GM23248 (cell line): ENCODE measurements at regions not wholly inside any gene's neighbourhood (a gene's known extent, or its start where the extent isn't known, plus 50 kb on each side); places are given as distances from the start of the nearest gene placed in this dataset.

ENCODE experiments used
- EZH2 ChIP-seq: fragments of 200-600 bp; sonication (generic); IDR thresholded peaks from 2 replicates; pipeline ENCODE4 v1.6.1; 2018; ENCODE audit warnings: antibody characterized with exemption, mild to moderate bottlenecking; ENCODE audit not compliant: insufficient read depth, poor library complexity, severe bottlenecking
- EZH2phosphoT487 ChIP-seq: fragments of 200-600 bp; sonication (generic); IDR thresholded peaks from 2 replicates; pipeline ENCODE4 v1.6.1; 2018; ENCODE audit warnings: antibody characterized with exemption, moderate library complexity, mild to moderate bottlenecking, low read depth; ENCODE audit not compliant: insufficient read depth

GRCh38 chrX:145620666-145621065 lies 197.0 kb upstream of the SLITRK2 start:
- TF ChIP-seq EZH2 (no peak), EZH2phosphoT487 (no peak)
